ENCODE measurements at regions not wholly inside any gene's neighbourhood (a gene's known extent, or its start where the extent isn't known, plus 50 kb on each side); places are given as distances from the start of the nearest gene placed in this dataset.

DNA sequence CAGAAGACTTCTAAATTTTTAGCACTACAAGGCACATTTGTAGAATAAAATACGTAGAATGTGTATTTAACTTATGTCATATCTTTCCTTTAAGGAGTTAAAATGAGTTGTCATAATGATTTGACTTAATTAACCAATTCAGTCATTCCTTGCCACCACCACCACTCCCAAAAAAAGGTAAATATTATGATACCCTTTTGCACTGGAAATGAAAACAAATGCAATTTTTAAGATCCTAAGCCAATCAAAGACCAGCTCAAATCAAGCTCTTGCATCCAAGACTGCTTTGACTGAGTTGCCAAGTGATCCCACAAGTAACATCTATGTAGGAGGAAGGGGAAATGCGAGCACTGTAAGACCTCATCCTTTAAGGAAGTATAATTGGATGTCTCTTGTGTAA, 426.6 kb upstream of the ATP11B start:
- TF ChIP-seq POLR2AphosphoS5 (IDR thresholded peaks at IDR 0.05; ENCODE audit: insufficient read depth in 1 of 2, low read depth in 1 of 2): no peak
- TF ChIP-seq, protein P1, sequence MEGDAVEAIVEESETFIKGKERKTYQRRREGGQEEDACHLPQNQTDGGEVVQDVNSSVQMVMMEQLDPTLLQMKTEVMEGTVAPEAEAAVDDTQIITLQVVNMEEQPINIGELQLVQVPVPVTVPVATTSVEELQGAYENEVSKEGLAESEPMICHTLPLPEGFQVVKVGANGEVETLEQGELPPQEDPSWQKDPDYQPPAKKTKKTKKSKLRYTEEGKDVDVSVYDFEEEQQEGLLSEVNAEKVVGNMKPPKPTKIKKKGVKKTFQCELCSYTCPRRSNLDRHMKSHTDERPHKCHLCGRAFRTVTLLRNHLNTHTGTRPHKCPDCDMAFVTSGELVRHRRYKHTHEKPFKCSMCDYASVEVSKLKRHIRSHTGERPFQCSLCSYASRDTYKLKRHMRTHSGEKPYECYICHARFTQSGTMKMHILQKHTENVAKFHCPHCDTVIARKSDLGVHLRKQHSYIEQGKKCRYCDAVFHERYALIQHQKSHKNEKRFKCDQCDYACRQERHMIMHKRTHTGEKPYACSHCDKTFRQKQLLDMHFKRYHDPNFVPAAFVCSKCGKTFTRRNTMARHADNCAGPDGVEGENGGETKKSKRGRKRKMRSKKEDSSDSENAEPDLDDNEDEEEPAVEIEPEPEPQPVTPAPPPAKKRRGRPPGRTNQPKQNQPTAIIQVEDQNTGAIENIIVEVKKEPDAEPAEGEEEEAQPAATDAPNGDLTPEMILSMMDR (IDR thresholded peaks at IDR 0.05): no peak
- TF ChIP-seq POLR2A (IDR thresholded peaks at IDR 0.05): no peak

All from vagina (tissue), 2 donors.